Keratinocyte (primary cell): ENCODE measurements at regions not wholly inside any gene's neighbourhood (a gene's known extent, or its start where the extent isn't known, plus 50 kb on each side); places are given as distances from the start of the nearest gene placed in this dataset.

ENCODE experiments used
- DNase-seq: peaks from one replicate; pipeline ENCODE4 v3.0.0-alpha.2; 2011; ENCODE audit warnings: low read depth, missing footprints, low spot score
- FAIRE-seq: peaks from 2 replicates; lab custom pipeline; 2011; peaks lifted over from hg19 to GRCh38; lab: Jason Lieb, UNC
- H2AFZ ChIP-seq: 2 replicates; pipeline ENCODE4 v1.6.0; 2012; ENCODE audit warnings: low read length, control low read depth, inconsistent platforms; ENCODE audit not compliant: control insufficient read depth
- H3K27ac ChIP-seq: 2 replicates; pipeline ENCODE4 v1.5.1; 2011; ENCODE audit warnings: low read length; ENCODE audit not compliant: control insufficient read depth, insufficient read depth
- H3K27me3 ChIP-seq: 3 replicates; pipeline ENCODE4 v1.6.0; 2011; ENCODE audit warnings: low read length; ENCODE audit not compliant: control insufficient read depth, insufficient read depth; ENCODE audit errors: extremely low read depth
- H3K36me3 ChIP-seq, 2 experiments: 2 replicates in 1 of 2; 3 replicates in 1 of 2; pipeline ENCODE4 v1.5.1; 2011; ENCODE audit warnings: low read length in 2 of 2, mild to moderate bottlenecking in 1 of 2; ENCODE audit not compliant: control insufficient read depth in 2 of 2, insufficient read depth in 2 of 2; ENCODE audit errors: extremely low read depth in 1 of 2
- H3K4me1 ChIP-seq: 3 replicates; pipeline ENCODE4 v1.5.1; 2011; ENCODE audit warnings: low read length; ENCODE audit not compliant: control insufficient read depth, insufficient read depth; ENCODE audit errors: extremely low read depth
- H3K4me2 ChIP-seq: 3 replicates; pipeline ENCODE4 v1.6.0; 2011; ENCODE audit warnings: low read depth, low read length; ENCODE audit not compliant: control insufficient read depth, insufficient read depth; ENCODE audit errors: extremely low read depth
- H3K4me3 ChIP-seq, 3 experiments: fragments of 200-600 bp in 1 of 3; sonication (generic) in 1 of 3; 2 replicates in 2 of 3; 3 replicates in 1 of 3; pipeline ENCODE4 v1.5.1; 2011 to 2016; ENCODE audit warnings: low read length in 3 of 3, mild to moderate bottlenecking in 3 of 3, control low read depth in 2 of 3, inconsistent platforms in 1 of 3, low read depth in 1 of 3, mixed read lengths in 1 of 3, mixed run types in 1 of 3, moderate library complexity in 1 of 3; ENCODE audit not compliant: control insufficient read depth in 2 of 3, insufficient read depth in 2 of 3; ENCODE audit errors: extremely low read depth in 1 of 3
- H3K79me2 ChIP-seq: 2 replicates; pipeline ENCODE4 v1.6.0; 2012; ENCODE audit warnings: low read length; ENCODE audit not compliant: control insufficient read depth, insufficient read depth
- H3K9ac ChIP-seq: 3 replicates; pipeline ENCODE4 v1.6.0; 2011; ENCODE audit warnings: low read length; ENCODE audit not compliant: control insufficient read depth, insufficient read depth; ENCODE audit errors: extremely low read depth
- H3K9me1 ChIP-seq: 3 replicates; pipeline ENCODE4 v1.6.0; 2011; ENCODE audit warnings: low read length; ENCODE audit not compliant: control insufficient read depth, insufficient read depth; ENCODE audit errors: extremely low read depth
- H3K9me3 ChIP-seq: 2 replicates; pipeline ENCODE4 v1.5.1; 2012; ENCODE audit warnings: low read depth, low read length; ENCODE audit not compliant: control insufficient read depth
- H4K20me1 ChIP-seq: 3 replicates; pipeline ENCODE4 v1.6.0; 2011; ENCODE audit warnings: low read length; ENCODE audit not compliant: control insufficient read depth, insufficient read depth; ENCODE audit errors: extremely low read depth
- CTCF ChIP-seq, 3 experiments: IDR thresholded peaks in 1 of 3; conservative IDR thresholded peaks in 1 of 3; optimal IDR thresholded peaks in 1 of 3; 2 replicates in 2 of 3; 3 replicates in 1 of 3; pipeline versions ENCODE3 to v1.5.1; 2011; ENCODE audit warnings: low read length in 3 of 3, mild to moderate bottlenecking in 3 of 3, moderate library complexity in 2 of 3, control low read depth in 1 of 3, inconsistent platforms in 1 of 3; ENCODE audit not compliant: insufficient read depth in 2 of 3; ENCODE audit errors: extremely low read depth in 1 of 3
- EZH2 ChIP-seq: IDR thresholded peaks from one replicate; pipeline ENCODE4 v1.6.1; 2012; ENCODE audit warnings: inconsistent platforms, mild to moderate bottlenecking, low read length, moderate library complexity
- dilution Hi-C: fragments of 300-500 bp; cut with MboI; formaldehyde crosslinking; loops from one replicate; pipeline ENCODE4 v1.7.0; 2020; ENCODE audit warnings: low sequenced_read_pairs; ENCODE audit not compliant: extremely low pct_ligation_motif_present

DNA sequence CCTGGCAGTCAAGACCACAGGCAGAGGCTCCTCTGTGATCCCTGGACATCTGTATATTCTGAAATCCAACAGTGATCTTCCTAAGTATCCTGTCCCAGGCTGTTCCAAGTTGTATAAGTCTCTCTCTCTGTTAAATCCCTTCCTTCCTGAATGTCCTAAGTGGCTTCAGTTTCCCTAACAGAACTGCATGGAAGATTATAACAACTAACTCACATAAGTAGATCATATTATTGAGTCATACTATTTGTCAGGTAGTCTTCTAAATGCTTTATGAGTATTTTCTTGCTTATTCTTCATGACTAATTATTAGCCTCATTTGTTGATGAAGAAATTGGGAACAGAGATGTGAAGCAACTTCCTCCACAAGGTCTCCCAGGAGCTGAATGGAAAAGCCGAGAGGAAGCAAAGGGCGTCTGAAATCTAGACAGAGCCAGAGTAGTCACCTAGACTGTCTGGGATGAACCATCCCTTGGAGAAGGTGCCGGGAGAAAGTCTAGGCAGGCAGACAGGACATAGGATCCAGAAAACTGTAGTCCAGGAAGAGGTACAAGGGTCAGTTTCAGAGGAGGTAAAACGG is 93.2 kb upstream of the FAT3 start:
- H3K4me1 ChIP-seq = peaks cover 4% of the 10 kb centered on the region
- no peak overlapping the region for H3K4me3 ChIP-seq
- no peaks in the 10 kb centered on the region for H3K9me1 ChIP-seq
- no peak overlapping the region for H3K4me2 ChIP-seq
- no peaks in the 10 kb centered on the region for H4K20me1 ChIP-seq
- dilution Hi-C loops = no loop called here
- TF ChIP-seq EZH2 (no peak), CTCF (optimal IDR thresholded peaks at IDR 0.05 in 1 of 3, IDR thresholded peaks at IDR 0.05 in 1 of 3, conservative IDR thresholded peaks at IDR 0.05 in 1 of 3; ENCODE audit: extremely low read depth in 1 of 3, insufficient read depth in 2 of 3, low read length in 3 of 3) (no peak)
- H3K36me3 ChIP-seq = no peaks in the 10 kb centered on the region
- H3K9ac ChIP-seq = no peak overlapping the region
- H3K9me3 ChIP-seq = no peaks in the 10 kb centered on the region
- H3K79me2 ChIP-seq = no peaks in the 10 kb centered on the region
- H2AFZ ChIP-seq = no peak overlapping the region
- H3K27me3 ChIP-seq = no peaks in the 10 kb centered on the region
- no peak overlapping the region for H3K27ac ChIP-seq
- no peak for FAIRE-seq
- no peak for DNase-seq

- H3K27ac ChIP-seq = no peak overlapping the region
- H4K20me1 ChIP-seq = no peaks in the 10 kb centered on the region
- no peaks in the 10 kb centered on the region for H3K9me3 ChIP-seq
- H3K9ac ChIP-seq = no peak overlapping the region
- TF ChIP-seq CTCF (optimal IDR thresholded peaks at IDR 0.05 in 1 of 3, IDR thresholded peaks at IDR 0.05 in 1 of 3, conservative IDR thresholded peaks at IDR 0.05 in 1 of 3; ENCODE audit: extremely low read depth in 1 of 3, insufficient read depth in 2 of 3, low read length in 3 of 3) (no peak), EZH2 (no peak)
- H3K9me1 ChIP-seq = no peaks in the 10 kb centered on the region
- no peaks in the 10 kb centered on the region for H3K27me3 ChIP-seq
- no peak for DNase-seq
- H3K79me2 ChIP-seq = no peaks in the 10 kb centered on the region
- no peaks in the 10 kb centered on the region for H3K36me3 ChIP-seq
- peaks cover 4% of the 10 kb centered on the region for H3K4me1 ChIP-seq
- H2AFZ ChIP-seq = no peak overlapping the region
- dilution Hi-C loops = no loop called here
- no peak overlapping the region for H3K4me3 ChIP-seq
- no peak for FAIRE-seq
- H3K4me2 ChIP-seq = no peak overlapping the region
Measured at GRCh38 chr11:92130421-92130831, 94.2 kb upstream of the FAT3 start.
